ENCODE measurements at regions not wholly inside any gene's neighbourhood (a gene's known extent, or its start where the extent isn't known, plus 50 kb on each side); places are given as distances from the start of the nearest gene placed in this dataset.

DNA sequence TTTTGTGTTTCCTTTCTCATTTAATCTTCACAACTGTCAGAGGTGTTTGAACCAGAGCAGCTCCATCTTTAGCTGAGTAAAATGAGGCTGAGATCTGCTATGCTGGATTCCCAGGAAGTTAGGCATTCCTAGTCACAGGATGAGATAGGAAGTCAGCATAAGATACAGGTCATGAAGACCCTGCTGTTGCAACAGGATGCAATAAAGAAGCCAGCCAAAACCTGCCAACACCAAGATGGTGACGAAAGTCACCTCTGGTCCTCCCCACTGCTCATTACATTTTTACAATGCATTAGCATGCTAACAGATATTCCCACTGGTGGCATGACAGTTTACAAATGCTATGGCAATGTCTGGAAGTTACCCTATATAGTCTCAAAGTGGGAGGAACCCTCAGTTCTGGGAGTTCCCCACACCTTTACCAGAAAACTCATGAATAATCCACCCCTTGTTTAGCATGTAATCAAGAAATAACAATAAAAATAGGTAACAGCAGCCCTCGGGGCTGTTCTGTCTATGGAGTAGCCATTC is 262.2 kb upstream of the FERMT1 start:
- Histone ChIP-seq H4K5ac (ENCODE audit: insufficient read length, low read depth, low read length) (no peak overlapping the region), H3K18ac (ENCODE audit: insufficient read length, low read depth, low read length) (no peak overlapping the region), H3K23me2 (ENCODE audit: insufficient read length, low read depth, low read length, poor library complexity, severe bottlenecking) (no peaks in the 10 kb centered on the region), H4K20me1 (ENCODE audit: control insufficient read depth, insufficient read depth, insufficient read length) (no peaks in the 10 kb centered on the region), H4K8ac (replicated peaks; ENCODE audit: insufficient read length, low read depth, low read length) (no peak overlapping the region), H3K79me2 (ENCODE audit: insufficient read depth, low read length) (no peaks in the 10 kb centered on the region), H3K79me1 (ENCODE audit: insufficient read depth, low read depth, low read length, poor library complexity, severe bottlenecking) (no peaks in the 10 kb centered on the region), H3K4ac (ENCODE audit: low read depth, low read length) (no peak overlapping the region), H2AK5ac (ENCODE audit: insufficient read length, low read length) (no peak overlapping the region), H2AFZ (ENCODE audit: low read length) (no peak overlapping the region), H4K91ac (ENCODE audit: insufficient read length, low read depth, low read length) (no peak overlapping the region), H3K14ac (ENCODE audit: insufficient read depth, low read length) (no peak overlapping the region), H3K9me3 (ENCODE audit: control insufficient read depth, low read depth, low read length) (no peaks in the 10 kb centered on the region), H3K4me1 (ENCODE audit: insufficient read depth, low read length) (no peaks in the 10 kb centered on the region), H2BK120ac (ENCODE audit: low read depth, low read length, poor library complexity, severe bottlenecking) (no peak overlapping the region), H2BK20ac (ENCODE audit: low read depth, low read length, poor library complexity, severe bottlenecking) (no peak overlapping the region), H3K56ac (ENCODE audit: insufficient read length, low read depth, low read length) (no peak overlapping the region), H2BK15ac (ENCODE audit: low read depth, low read length) (no peak overlapping the region), H3K27ac (ENCODE audit: insufficient read length, low read depth, low read length) (no peak overlapping the region), H3K4me2 (ENCODE audit: insufficient read depth, insufficient read length, low read length) (no peak overlapping the region), H2BK5ac (ENCODE audit: insufficient read length, low read length) (no peak overlapping the region), H3K23ac (ENCODE audit: insufficient read length, low read depth, low read length) (no peak overlapping the region), H2BK12ac (ENCODE audit: insufficient read length, low read depth, low read length) (no peak overlapping the region), H3T11ph (ENCODE audit: low read length) (no peak overlapping the region), H3K27me3 (ENCODE audit: insufficient read depth, low read length) (no peaks in the 10 kb centered on the region), H3K9ac (ENCODE audit: extremely low read depth, insufficient read length, low read length) (no peak overlapping the region)
- DNase-seq = no peak
- H3K36me3 Mint-ChIP-seq (ENCODE audit: insufficient read depth in 1 of 3, low read depth in 3 of 3) = no peaks in the 10 kb centered on the region; a peak in 1 of 7 replicates
- no CpG with 5 or more reads among the region's 2 CpGs for WGBS (ENCODE audit: extremely low coverage, insufficient read length, low lambda C conversion rate)
- no peak overlapping the region for H3K27ac Mint-ChIP-seq
- H3K4me1 Mint-ChIP-seq = peaks cover 6% of the 10 kb centered on the region in 2 experiments; a peak in 3 of 4 replicates
- peaks cover 0 to 4% of the 10 kb centered on the region in 2 experiments; a peak in 2 of 5 replicates for H3K9me3 Mint-ChIP-seq
- no peak overlapping the region for H3K4me3 Mint-ChIP-seq
- TF ChIP-seq, protein P1, sequence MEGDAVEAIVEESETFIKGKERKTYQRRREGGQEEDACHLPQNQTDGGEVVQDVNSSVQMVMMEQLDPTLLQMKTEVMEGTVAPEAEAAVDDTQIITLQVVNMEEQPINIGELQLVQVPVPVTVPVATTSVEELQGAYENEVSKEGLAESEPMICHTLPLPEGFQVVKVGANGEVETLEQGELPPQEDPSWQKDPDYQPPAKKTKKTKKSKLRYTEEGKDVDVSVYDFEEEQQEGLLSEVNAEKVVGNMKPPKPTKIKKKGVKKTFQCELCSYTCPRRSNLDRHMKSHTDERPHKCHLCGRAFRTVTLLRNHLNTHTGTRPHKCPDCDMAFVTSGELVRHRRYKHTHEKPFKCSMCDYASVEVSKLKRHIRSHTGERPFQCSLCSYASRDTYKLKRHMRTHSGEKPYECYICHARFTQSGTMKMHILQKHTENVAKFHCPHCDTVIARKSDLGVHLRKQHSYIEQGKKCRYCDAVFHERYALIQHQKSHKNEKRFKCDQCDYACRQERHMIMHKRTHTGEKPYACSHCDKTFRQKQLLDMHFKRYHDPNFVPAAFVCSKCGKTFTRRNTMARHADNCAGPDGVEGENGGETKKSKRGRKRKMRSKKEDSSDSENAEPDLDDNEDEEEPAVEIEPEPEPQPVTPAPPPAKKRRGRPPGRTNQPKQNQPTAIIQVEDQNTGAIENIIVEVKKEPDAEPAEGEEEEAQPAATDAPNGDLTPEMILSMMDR (conservative IDR thresholded peaks at IDR 0.05) = no peak
- no peaks in the 10 kb centered on the region for H3K27me3 Mint-ChIP-seq (ENCODE audit: low read depth)

All from H9 (cell line).